GM13977 (cell line): ENCODE measurements at regions not wholly inside any gene's neighbourhood (a gene's known extent, or its start where the extent isn't known, plus 50 kb on each side); places are given as distances from the start of the nearest gene placed in this dataset.

ENCODE experiments used
- DNase-seq: peaks from one replicate; pipeline ENCODE4 v3.0.0; 2012; ENCODE audit warnings: low spot score
- in situ Hi-C: fragments of 300-500 bp; cut with MboI; formaldehyde crosslinking; loops from one replicate; pipeline ENCODE4 v1.12.0; 2022; ENCODE audit warnings: low sequenced_read_pairs, low pct_unique_long_range_greater_than_20kb, mixed read lengths, inconsistent platforms; ENCODE audit not compliant: unreplicated experiment
- TF ChIP-seq, protein P1 (sequence below): IDR thresholded peaks from 2 replicates; pipeline ENCODE4 v1.5.1; 2012; ENCODE audit warnings: mild to moderate bottlenecking, control low read depth; ENCODE audit not compliant: insufficient read depth; ENCODE audit errors: extremely low read depth, missing control alignments

DNA sequence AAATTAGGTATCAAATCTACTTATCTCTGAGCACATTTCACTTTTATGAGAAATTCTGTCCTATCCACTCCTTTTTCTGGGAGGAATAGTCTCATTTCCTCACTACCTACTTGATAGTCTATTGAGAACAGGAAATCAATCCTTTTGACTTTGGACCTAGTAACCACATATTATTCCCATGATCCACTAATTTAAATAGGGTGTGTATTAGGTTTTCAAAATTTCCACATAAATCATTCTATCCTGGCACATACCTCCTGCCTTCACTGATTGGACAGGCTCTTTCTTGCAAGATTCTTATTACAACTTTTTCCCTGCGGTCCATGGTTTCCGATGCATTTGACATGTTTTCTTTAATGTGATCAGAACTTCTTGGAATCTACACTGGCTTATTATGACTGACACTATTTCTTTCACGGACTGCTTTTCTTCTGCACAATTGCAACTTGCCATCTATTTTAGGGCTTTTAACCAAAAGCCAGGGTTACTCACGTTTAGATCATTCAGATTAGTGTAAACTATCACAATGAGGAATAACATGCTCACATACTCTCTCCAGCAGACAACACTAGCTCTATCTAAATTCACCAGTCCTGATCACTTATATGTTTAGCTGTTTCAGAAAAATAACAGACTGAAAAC lies 419.9 kb upstream of the SLIT2 start:
- no peak for DNase-seq
- TF ChIP-seq, protein P1, sequence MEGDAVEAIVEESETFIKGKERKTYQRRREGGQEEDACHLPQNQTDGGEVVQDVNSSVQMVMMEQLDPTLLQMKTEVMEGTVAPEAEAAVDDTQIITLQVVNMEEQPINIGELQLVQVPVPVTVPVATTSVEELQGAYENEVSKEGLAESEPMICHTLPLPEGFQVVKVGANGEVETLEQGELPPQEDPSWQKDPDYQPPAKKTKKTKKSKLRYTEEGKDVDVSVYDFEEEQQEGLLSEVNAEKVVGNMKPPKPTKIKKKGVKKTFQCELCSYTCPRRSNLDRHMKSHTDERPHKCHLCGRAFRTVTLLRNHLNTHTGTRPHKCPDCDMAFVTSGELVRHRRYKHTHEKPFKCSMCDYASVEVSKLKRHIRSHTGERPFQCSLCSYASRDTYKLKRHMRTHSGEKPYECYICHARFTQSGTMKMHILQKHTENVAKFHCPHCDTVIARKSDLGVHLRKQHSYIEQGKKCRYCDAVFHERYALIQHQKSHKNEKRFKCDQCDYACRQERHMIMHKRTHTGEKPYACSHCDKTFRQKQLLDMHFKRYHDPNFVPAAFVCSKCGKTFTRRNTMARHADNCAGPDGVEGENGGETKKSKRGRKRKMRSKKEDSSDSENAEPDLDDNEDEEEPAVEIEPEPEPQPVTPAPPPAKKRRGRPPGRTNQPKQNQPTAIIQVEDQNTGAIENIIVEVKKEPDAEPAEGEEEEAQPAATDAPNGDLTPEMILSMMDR: no peak
- in situ Hi-C loops: no loop called here

GRCh38 chr4:19829101-19829500 lies 422.6 kb upstream of the SLIT2 start:
- TF ChIP-seq, protein P1: no peak
- in situ Hi-C loops: no loop called here

DNA sequence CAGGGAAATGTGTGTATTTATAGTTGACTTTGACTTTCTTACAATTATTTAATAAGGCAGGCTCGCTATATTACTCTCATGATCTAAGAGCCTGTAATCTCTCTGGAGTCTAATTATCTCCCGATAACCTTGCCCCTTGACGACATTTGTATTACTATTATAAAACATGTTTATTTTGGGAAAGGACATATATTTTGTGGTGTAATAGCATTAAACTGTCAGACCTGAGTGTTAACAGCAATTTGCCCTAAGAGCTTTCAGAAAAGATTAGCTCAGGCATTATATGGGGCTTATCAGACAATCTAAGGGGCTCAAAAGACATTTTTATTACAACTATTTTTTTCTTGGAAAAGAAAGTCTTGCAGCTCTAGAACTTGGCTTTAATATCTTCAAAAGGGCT lies 427.9 kb upstream of the SLIT2 start:
- TF ChIP-seq, protein P1: no peak
- in situ Hi-C loops: no loop called here
- DNase-seq: no peak

More at GRCh38 chr4:19829101-19829500, 422.6 kb upstream of the SLIT2 start:
- DNase-seq: no peak

- in situ Hi-C loops: no loop called here
- TF ChIP-seq, protein P1: no peak
- no peak for DNase-seq
Observed at GRCh38 chr4:19819737-19820136, 432.0 kb upstream of the SLIT2 start.

GRCh38 chr4:19809989-19810388 lies 441.7 kb upstream of the SLIT2 start:
- in situ Hi-C loops: no loop called here
- TF ChIP-seq, protein P1: no peak
- no peak for DNase-seq

DNA sequence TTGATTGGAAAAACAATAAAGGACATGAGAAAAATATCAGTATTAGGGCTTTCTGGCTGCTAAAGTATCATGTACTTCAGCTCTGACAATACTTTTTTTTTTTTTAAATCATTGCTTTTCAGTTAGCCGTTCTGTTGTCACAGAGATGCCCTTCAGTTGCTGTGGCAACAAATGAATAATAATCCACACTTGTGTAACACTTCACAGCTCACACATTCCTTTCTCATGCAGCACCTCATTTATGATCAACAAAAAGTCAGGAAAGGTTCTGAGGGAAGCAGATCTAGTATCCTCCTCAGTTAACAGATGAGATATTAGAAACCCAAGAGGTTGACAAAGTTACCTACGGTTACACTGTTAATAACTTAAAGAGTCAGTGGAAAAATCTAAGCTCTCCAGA lies 444.2 kb upstream of the SLIT2 start:
- in situ Hi-C loops: no loop called here
- no peak for DNase-seq
- TF ChIP-seq, protein P1: no peak
